ENCODE measurements at regions not wholly inside any gene's neighbourhood (a gene's known extent, or its start where the extent isn't known, plus 50 kb on each side); places are given as distances from the start of the nearest gene placed in this dataset.

GRCh38 chr1:225707824-225708223, 54.9 kb upstream of the ENAH start:
- no peak for DNase-seq (ENCODE audit: low spot score)

GRCh38 chr1:225709101-225709500, 56.2 kb upstream of the ENAH start:
- no peak for DNase-seq (ENCODE audit: low spot score)

GRCh38 chr1:225710804-225711203, 57.9 kb upstream of the ENAH start:
- peak; percentile 27 for DNase-seq (ENCODE audit: low spot score)

GRCh38 chr1:225711236-225711937, 58.5 kb upstream of the ENAH start:
- DNase-seq (ENCODE audit: low spot score): no peak

DNA sequence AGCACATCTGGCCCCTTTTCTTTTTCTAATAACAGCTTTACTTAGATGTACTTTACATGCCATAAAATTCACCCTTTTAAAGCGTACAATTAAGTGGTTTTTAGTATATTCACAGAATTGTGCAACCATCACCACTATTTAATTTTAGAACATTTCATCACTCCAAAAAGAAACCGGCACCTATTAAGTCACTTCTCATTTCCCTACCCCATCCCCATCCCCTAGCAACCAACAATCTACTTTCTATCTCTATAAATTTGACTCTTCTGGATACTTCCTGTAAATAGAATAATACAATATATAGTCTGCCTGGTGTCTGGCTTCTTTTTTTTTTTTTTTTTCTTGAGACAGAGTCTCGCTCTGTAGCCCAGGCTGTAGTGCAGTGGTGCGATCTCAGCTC, 59.5 kb upstream of the ENAH start:
- no peak for DNase-seq (ENCODE audit: low spot score)

DNA sequence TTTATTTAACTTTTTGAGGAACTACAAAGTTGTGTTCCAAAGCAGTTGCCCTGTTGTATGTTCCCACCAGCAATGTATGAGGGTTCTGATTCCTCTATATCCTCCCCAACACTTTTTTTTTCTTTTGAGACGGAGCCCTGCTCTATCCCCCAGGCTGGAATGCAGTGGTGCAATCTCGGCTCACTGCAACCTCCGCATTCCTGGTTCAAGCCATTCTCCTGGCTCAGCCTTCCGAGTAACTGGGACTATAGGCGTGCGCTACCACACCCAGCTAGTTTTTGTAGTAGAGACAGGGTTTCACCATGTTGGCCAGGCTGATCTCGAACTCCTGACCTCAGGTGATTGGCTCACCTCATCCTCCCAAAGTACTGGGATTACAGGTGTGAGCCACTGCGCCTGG, 60.4 kb upstream of the ENAH start:
- DNase-seq (ENCODE audit: low spot score): no peak

GRCh38 chr1:225720937-225721336, 56.7 kb upstream of the SRP9 start:
- no peak for DNase-seq (ENCODE audit: low spot score)

GRCh38 chr1:225724251-225724650, 53.4 kb upstream of the SRP9 start:
- DNase-seq (ENCODE audit: low spot score): no peak

Measured in RKO (cell line).